PFSK-1 (cell line): ENCODE measurements at regions not wholly inside any gene's neighbourhood (a gene's known extent, or its start where the extent isn't known, plus 50 kb on each side); places are given as distances from the start of the nearest gene placed in this dataset.

Experiments used
- POLR2AphosphoS5 ChIP-seq: IDR thresholded peaks from 2 replicates; pipeline ENCODE4 v1.6.1; 2012; ENCODE audit warnings: low read depth, mild to moderate bottlenecking, control low read depth, low read length, moderate library complexity
- TAF1 ChIP-seq: IDR thresholded peaks from 2 replicates; pipeline ENCODE4 v1.6.1; 2012; ENCODE audit warnings: low read length, control low read depth, borderline replicate concordance; ENCODE audit not compliant: insufficient read depth

DNA sequence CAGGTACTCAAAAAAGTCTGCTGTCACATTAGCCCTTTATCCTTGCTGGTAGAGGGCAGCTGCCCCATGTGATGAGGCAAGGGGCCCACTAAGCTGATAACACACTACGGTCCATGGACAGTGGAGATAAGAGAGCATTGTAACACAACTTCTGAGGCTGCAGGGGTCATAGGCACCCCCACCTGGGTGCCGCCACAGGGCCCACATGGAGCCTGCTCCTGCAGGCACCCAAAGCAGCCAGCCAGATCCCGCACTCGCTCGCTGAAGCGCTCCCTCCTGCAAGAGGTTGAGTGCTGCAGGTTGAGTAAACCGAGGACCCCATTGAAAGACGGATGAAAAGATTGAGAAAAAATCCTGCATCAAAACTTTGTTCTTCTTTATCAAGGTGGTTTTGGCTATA, 566.3 kb upstream of the NOVA1 start:
- no peak for TF ChIP-seq POLR2AphosphoS5
- no peak for TF ChIP-seq TAF1
